Lower leg skin (tissue), 3 donors: ENCODE measurements at regions not wholly inside any gene's neighbourhood (a gene's known extent, or its start where the extent isn't known, plus 50 kb on each side); places are given as distances from the start of the nearest gene placed in this dataset.

Experiments
- CTCF ChIP-seq, 3 donors: fragments of 450-650 bp; IDR thresholded peaks; one replicate each; pipeline ENCODE4 v1.5.1; 2016; ENCODE audit warnings: antibody characterized with exemption in 3 of 3, mild to moderate bottlenecking in 3 of 3, moderate library complexity in 2 of 3
- POLR2A ChIP-seq, 2 donors: fragments of 450-650 bp; IDR thresholded peaks; one replicate each; pipeline ENCODE4 v1.6.1; 2016 to 2017; ENCODE audit warnings: antibody characterized with exemption in 2 of 2, mild to moderate bottlenecking in 1 of 2, moderate library complexity in 1 of 2

GRCh38 chr12:91335699-91336098 is 153.1 kb upstream of the DCN start:
- TF ChIP-seq CTCF (IDR thresholded peaks at IDR 0.05) (no peak), POLR2A (IDR thresholded peaks at IDR 0.05) (no peak)
